HFF-Myc (cell line): ENCODE measurements at regions not wholly inside any gene's neighbourhood (a gene's known extent, or its start where the extent isn't known, plus 50 kb on each side); places are given as distances from the start of the nearest gene placed in this dataset.

Experiments
- DNase-seq: peaks from one replicate; pipeline ENCODE4 v3.0.0-alpha.2; 2011; ENCODE audit warnings: low read depth; ENCODE audit errors: extremely low read depth
- H3K4me3 ChIP-seq: replicated peaks from 2 replicates; pipeline ENCODE4 v1.5.1; 2011; ENCODE audit warnings: low read depth, mild to moderate bottlenecking, control low read depth, low read length
- CTCF ChIP-seq: IDR thresholded peaks from 2 replicates; pipeline ENCODE4 v1.5.1; 2012; ENCODE audit warnings: mild to moderate bottlenecking, low read depth, low read length, control low read depth; ENCODE audit errors: missing control alignments

DNA sequence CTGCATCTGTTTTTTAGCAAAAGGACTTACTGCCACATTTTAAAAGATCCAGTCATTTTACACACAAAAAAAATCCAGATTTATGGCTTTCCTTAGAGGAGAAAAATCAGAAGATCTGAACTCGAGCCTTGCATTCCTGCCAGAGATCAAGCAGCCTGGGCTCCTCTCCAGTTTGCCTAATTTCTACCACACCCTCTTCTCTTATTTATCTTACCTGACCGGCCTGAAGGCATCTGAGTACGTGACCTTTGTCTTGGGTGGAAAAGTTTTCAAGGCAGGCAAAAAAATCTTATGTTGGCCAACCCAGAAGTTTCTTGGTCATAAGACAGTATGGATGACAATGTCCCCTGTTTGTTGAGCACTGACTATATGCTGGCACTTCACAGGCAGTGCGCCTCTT, 60.3 kb downstream of the CHRD start:
- TF ChIP-seq CTCF: no peak
- H3K4me3 ChIP-seq: no peak overlapping the region
- DNase-seq: no peak

DNA sequence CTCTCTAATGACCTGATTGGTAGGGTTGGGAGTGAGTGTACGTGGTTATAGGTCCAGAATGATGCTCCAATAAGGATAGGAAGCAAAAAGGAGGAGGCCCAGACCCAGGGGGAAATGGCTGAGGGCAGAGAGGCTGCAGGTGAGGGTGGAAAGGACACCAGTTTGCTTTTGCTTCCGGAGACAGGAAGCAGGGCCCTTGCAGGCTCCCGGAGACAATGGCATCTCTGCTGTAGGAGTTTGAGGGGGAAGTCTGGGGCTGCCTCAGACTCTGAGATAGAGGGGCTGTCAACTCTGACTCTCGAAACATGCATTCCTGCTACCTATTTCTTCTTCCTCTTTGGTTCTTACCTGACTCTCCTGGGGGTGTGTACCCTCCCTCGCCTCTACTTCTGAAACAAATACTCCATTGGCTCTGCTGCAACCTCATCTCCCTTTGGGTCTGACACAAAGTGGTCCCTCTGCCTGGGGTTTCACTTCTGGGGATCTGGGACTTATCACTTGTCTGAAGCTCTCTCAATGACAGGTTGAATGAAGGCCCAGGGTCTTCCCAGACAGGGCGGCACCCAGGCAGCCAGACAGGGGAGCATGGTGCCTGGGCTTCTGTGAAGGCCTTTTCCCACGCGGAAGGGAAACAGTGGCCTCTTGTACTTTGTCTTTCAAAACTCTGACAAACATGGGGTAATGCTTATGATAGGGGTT, 61.5 kb downstream of the CHRD start:
- no peak for DNase-seq
- no peak overlapping the region for H3K4me3 ChIP-seq
- no peak for TF ChIP-seq CTCF

- no peak overlapping the region for H3K4me3 ChIP-seq
- no peak for TF ChIP-seq CTCF
- DNase-seq: no peak
Measured at GRCh38 chr3:184443364-184443763, 63.5 kb downstream of the CHRD start.

GRCh38 chr3:184443831-184444230, 64.0 kb downstream of the CHRD start:
- H3K4me3 ChIP-seq: no peak overlapping the region
- DNase-seq: no peak
- no peak for TF ChIP-seq CTCF

- TF ChIP-seq CTCF: no peak
- H3K4me3 ChIP-seq: no peak overlapping the region
- peak; percentile 72 for DNase-seq
Measured at GRCh38 chr3:184448321-184449160, 68.7 kb downstream of the CHRD start.

DNA sequence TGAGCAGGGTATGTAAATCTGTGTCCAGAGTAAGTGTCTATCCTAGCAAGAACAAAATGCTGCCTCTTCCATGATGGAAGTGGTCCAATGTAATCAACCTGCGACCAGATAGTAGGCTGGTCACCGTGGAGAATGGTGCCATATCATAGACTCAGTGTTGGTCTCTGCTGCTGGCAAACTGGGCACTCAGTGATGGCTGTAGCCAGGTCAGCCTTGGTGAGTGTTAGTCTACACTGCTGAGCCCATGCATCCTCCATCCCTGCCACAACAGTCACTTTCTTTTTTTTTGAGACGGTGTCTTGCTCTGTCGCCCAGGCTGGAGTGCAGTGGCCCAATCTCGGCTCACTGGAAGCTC, 69.3 kb downstream of the CHRD start:
- no peak overlapping the region for H3K4me3 ChIP-seq
- TF ChIP-seq CTCF: no peak
- DNase-seq: no peak
